ENCODE measurements at regions not wholly inside any gene's neighbourhood (a gene's known extent, or its start where the extent isn't known, plus 50 kb on each side); places are given as distances from the start of the nearest gene placed in this dataset.

GRCh38 chrX:39418254-39418704 is 617.0 kb downstream of the MID1IP1 start:
- Mint-ChIP-seq H3K27ac (ENCODE audit: unreplicated experiment) (peak overlapping the region; percentile 32), H3K36me3 (ENCODE audit: insufficient read depth, unreplicated experiment) (no peaks in the 10 kb centered on the region), H3K9me3 (ENCODE audit: unreplicated experiment) (no peaks in the 10 kb centered on the region), H3K4me3 (ENCODE audit: unreplicated experiment) (no peak overlapping the region), H3K27me3 (ENCODE audit: insufficient read depth, unreplicated experiment) (no peaks in the 10 kb centered on the region), H3K4me1 (ENCODE audit: low read depth, unreplicated experiment) (peaks cover 6% of the 10 kb centered on the region)
- Histone ChIP-seq H3K4me1 (no peaks in the 10 kb centered on the region), H3K9me3 (no peaks in the 10 kb centered on the region), H3K36me3 (ENCODE audit: control insufficient read depth, insufficient read depth, low read length) (no peaks in the 10 kb centered on the region), H3K27me3 (replicated peaks; ENCODE audit: control insufficient read depth, insufficient read depth, low read length) (no peaks in the 10 kb centered on the region), H3K4me3 (ENCODE audit: low read depth, low read length) (no peak overlapping the region)
- intact Hi-C loops (cut with micrococcal nuclease; ENCODE audit: unreplicated experiment): no loop called here
- BruUV-seq (replicated peaks): no TSS peak
- POLR2A ChIA-PET: no interaction called here
- TF ChIP-seq CTCF (IDR thresholded peaks at IDR 0.05; ENCODE audit: insufficient read depth in 1 of 2, low read depth in 1 of 2, low read length in 1 of 2, severe bottlenecking in 1 of 2, unreplicated experiment in 1 of 2): no peak
- DNase-seq: no peak
- CTCF ChIA-PET: no interaction called here

DNA sequence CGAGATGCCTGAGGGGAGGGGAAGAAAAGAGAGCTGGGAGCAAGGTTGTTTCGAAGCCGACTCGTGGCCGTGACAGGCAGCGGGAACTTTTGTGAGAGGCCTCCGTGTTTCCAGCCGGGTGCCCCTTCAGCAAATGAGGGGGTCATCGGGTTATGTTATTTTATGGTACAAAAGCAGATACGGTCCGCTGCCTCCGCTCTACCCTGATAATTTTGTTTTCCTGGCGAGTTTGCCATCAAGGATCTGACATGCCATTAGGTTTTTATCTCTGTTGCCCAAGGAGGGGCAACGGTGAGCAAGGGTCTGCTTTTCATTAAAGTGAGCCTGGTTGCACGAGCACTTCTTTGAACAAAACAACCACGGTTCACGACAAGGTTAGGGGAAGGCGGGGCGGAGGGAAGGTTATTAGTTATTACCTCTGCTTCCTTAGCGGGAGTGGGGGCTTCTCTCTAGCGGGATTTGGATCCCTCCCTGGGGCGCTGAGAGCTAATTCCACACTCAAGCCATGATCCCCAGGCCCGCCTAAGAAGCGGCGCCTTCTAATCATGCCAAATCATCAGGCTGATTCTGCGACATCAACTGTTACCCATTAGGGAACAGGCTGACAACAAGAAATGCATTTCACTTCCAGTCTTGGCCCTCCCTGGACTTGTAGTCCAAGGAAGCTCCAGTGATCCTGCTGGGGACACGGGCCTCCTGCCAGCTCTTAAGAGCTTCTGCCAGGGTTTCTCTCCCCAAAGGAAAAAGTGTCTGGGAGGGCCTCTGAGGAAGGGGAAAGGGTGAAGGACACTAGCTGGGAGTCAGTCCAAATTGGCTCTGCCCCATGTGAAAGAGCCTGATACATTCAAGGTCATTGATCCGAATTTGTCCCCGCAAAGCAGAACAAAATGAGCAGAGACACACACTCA is 617.7 kb downstream of the MID1IP1 start:
- intact Hi-C loops (cut with micrococcal nuclease; ENCODE audit: unreplicated experiment): no loop called here
- Histone ChIP-seq H3K4me3 (ENCODE audit: low read depth, low read length) (no peak overlapping the region), H3K9me3 (no peaks in the 10 kb centered on the region), H3K27me3 (replicated peaks; ENCODE audit: control insufficient read depth, insufficient read depth, low read length) (no peaks in the 10 kb centered on the region), H3K4me1 (no peaks in the 10 kb centered on the region), H3K36me3 (ENCODE audit: control insufficient read depth, insufficient read depth, low read length) (no peaks in the 10 kb centered on the region)
- DNase-seq: no peak
- peaks cover 4% of the 10 kb centered on the region for H3K4me1 Mint-ChIP-seq (ENCODE audit: low read depth, unreplicated experiment)
- TF ChIP-seq CTCF (IDR thresholded peaks at IDR 0.05; ENCODE audit: insufficient read depth in 1 of 2, low read depth in 1 of 2, low read length in 1 of 2, severe bottlenecking in 1 of 2, unreplicated experiment in 1 of 2): no peak
- POLR2A ChIA-PET: no interaction called here
- no TSS peak for BruUV-seq (replicated peaks)
- CTCF ChIA-PET: no interaction called here
- H3K4me3 Mint-ChIP-seq (ENCODE audit: unreplicated experiment): no peak overlapping the region
- no peaks in the 10 kb centered on the region for H3K9me3 Mint-ChIP-seq (ENCODE audit: unreplicated experiment)
- no peaks in the 10 kb centered on the region for H3K27me3 Mint-ChIP-seq (ENCODE audit: insufficient read depth, unreplicated experiment)
- no peaks in the 10 kb centered on the region for H3K36me3 Mint-ChIP-seq (ENCODE audit: insufficient read depth, unreplicated experiment)
- H3K27ac Mint-ChIP-seq (ENCODE audit: unreplicated experiment): peak overlapping the region; percentile 32

GRCh38 chrX:39421006-39421405 is 619.7 kb downstream of the MID1IP1 start:
- ChIA-PET POLR2A (no interaction called here), CTCF (no interaction called here)

More at GRCh38 chrX:39421006-39421405, 619.7 kb downstream of the MID1IP1 start:
- Mint-ChIP-seq H3K27ac (ENCODE audit: unreplicated experiment) (no peak overlapping the region), H3K4me3 (ENCODE audit: unreplicated experiment) (no peak overlapping the region), H3K36me3 (ENCODE audit: insufficient read depth, unreplicated experiment) (no peaks in the 10 kb centered on the region), H3K27me3 (ENCODE audit: insufficient read depth, unreplicated experiment) (no peaks in the 10 kb centered on the region), H3K9me3 (ENCODE audit: unreplicated experiment) (no peaks in the 10 kb centered on the region), H3K4me1 (ENCODE audit: low read depth, unreplicated experiment) (no peaks in the 10 kb centered on the region)
- Histone ChIP-seq H3K4me3 (ENCODE audit: low read depth, low read length) (no peak overlapping the region), H3K4me1 (no peaks in the 10 kb centered on the region), H3K9me3 (no peaks in the 10 kb centered on the region), H3K36me3 (ENCODE audit: control insufficient read depth, insufficient read depth, low read length) (no peaks in the 10 kb centered on the region), H3K27me3 (replicated peaks; ENCODE audit: control insufficient read depth, insufficient read depth, low read length) (no peaks in the 10 kb centered on the region)
- no TSS peak for BruUV-seq (replicated peaks)
- intact Hi-C loops (cut with micrococcal nuclease; ENCODE audit: unreplicated experiment): no loop called here
- DNase-seq: no peak
- no peak for TF ChIP-seq CTCF (IDR thresholded peaks at IDR 0.05; ENCODE audit: insufficient read depth in 1 of 2, low read depth in 1 of 2, low read length in 1 of 2, severe bottlenecking in 1 of 2, unreplicated experiment in 1 of 2)

Data from Caco-2 (cell line).